Mammary epithelial cell (primary cell): ENCODE measurements at regions not wholly inside any gene's neighbourhood (a gene's known extent, or its start where the extent isn't known, plus 50 kb on each side); places are given as distances from the start of the nearest gene placed in this dataset.

Source experiments
- EZH2 ChIP-seq: IDR thresholded peaks from 2 replicates; pipeline ENCODE4 v1.6.1; 2012; ENCODE audit warnings: low read length, inconsistent platforms, borderline replicate concordance
- TF ChIP-seq, protein P1 (sequence below), 2 donors: IDR thresholded peaks in 1 of 2; conservative IDR thresholded peaks in 1 of 2; 2 replicates each; pipeline ENCODE4 v1.5.1; 2011 to 2012; ENCODE audit warnings: inconsistent platforms in 2 of 2, low read length in 2 of 2, mild to moderate bottlenecking in 2 of 2, control low read depth in 1 of 2, low read depth in 1 of 2; ENCODE audit not compliant: insufficient read depth in 1 of 2; ENCODE audit errors: extremely low read depth in 1 of 2

DNA sequence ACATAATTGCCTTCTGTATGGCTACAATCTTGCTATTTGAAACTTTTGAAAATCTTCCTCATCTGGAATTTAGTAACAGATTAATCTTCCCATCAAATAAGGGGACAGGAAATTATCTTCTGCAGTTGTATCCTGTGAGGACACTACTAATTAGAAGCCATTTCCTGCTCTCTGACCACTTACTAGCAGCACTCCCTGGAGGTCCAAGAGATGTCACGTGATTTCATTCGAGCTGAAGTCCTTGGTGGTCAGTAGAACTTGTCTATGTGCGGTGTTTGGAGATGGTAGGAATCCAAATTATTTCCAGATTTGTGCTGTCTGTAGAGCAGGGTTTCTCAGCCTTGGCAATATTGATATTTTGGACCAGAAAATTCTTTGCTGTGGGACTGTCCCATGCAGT is 202.5 kb downstream of the TFAP2B start:
- TF ChIP-seq EZH2: no peak
- TF ChIP-seq, protein P1, sequence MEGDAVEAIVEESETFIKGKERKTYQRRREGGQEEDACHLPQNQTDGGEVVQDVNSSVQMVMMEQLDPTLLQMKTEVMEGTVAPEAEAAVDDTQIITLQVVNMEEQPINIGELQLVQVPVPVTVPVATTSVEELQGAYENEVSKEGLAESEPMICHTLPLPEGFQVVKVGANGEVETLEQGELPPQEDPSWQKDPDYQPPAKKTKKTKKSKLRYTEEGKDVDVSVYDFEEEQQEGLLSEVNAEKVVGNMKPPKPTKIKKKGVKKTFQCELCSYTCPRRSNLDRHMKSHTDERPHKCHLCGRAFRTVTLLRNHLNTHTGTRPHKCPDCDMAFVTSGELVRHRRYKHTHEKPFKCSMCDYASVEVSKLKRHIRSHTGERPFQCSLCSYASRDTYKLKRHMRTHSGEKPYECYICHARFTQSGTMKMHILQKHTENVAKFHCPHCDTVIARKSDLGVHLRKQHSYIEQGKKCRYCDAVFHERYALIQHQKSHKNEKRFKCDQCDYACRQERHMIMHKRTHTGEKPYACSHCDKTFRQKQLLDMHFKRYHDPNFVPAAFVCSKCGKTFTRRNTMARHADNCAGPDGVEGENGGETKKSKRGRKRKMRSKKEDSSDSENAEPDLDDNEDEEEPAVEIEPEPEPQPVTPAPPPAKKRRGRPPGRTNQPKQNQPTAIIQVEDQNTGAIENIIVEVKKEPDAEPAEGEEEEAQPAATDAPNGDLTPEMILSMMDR (conservative IDR thresholded peaks at IDR 0.05 in 1 of 2, IDR thresholded peaks at IDR 0.05 in 1 of 2; ENCODE audit: extremely low read depth in 1 of 2, insufficient read depth in 1 of 2, low read depth in 1 of 2, low read length in 2 of 2): no peak
